ENCODE measurements at regions not wholly inside any gene's neighbourhood (a gene's known extent, or its start where the extent isn't known, plus 50 kb on each side); places are given as distances from the start of the nearest gene placed in this dataset.

DNA sequence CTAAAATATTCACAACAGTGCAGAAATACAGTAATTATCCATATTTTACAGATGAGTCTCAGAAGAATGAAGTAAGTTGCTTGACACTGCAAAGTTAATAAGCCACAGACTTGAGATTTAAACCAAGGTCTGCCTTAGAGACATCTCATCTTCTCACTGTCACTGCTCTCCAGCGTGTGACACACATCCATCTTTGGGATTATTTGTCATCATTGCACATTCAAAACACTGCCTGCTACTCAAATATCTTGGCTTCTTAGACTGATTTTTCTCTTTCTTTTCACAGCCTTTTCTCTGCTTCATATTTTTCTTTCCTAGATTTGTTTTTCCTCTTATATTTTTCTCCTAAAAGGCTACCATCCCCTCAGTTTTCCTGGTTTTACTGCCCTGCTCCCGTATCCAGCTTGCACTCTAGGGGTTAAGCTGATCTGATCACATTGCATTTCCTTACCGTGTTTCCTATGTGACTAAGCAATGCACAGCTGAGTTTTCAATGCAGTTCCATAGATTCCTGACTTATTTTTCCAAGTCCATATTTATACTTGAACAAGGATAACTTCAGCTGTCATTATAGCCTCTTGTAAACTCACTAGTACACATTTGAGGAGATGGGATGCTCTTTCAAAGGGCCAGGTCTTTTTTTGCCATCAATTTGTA, 353.0 kb downstream of the PLK2 start:
- TF ChIP-seq, protein P1, sequence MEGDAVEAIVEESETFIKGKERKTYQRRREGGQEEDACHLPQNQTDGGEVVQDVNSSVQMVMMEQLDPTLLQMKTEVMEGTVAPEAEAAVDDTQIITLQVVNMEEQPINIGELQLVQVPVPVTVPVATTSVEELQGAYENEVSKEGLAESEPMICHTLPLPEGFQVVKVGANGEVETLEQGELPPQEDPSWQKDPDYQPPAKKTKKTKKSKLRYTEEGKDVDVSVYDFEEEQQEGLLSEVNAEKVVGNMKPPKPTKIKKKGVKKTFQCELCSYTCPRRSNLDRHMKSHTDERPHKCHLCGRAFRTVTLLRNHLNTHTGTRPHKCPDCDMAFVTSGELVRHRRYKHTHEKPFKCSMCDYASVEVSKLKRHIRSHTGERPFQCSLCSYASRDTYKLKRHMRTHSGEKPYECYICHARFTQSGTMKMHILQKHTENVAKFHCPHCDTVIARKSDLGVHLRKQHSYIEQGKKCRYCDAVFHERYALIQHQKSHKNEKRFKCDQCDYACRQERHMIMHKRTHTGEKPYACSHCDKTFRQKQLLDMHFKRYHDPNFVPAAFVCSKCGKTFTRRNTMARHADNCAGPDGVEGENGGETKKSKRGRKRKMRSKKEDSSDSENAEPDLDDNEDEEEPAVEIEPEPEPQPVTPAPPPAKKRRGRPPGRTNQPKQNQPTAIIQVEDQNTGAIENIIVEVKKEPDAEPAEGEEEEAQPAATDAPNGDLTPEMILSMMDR (IDR thresholded peaks at IDR 0.05; ENCODE audit: borderline replicate concordance, extremely low read depth, low read length, poor library complexity, severe bottlenecking) = no peak
- TF ChIP-seq EZH2 (IDR thresholded peaks at IDR 0.05; ENCODE audit: borderline replicate concordance, low read depth, low read length, severe bottlenecking) = no peak
